ENCODE measurements at regions not wholly inside any gene's neighbourhood (a gene's known extent, or its start where the extent isn't known, plus 50 kb on each side); places are given as distances from the start of the nearest gene placed in this dataset.

DNA sequence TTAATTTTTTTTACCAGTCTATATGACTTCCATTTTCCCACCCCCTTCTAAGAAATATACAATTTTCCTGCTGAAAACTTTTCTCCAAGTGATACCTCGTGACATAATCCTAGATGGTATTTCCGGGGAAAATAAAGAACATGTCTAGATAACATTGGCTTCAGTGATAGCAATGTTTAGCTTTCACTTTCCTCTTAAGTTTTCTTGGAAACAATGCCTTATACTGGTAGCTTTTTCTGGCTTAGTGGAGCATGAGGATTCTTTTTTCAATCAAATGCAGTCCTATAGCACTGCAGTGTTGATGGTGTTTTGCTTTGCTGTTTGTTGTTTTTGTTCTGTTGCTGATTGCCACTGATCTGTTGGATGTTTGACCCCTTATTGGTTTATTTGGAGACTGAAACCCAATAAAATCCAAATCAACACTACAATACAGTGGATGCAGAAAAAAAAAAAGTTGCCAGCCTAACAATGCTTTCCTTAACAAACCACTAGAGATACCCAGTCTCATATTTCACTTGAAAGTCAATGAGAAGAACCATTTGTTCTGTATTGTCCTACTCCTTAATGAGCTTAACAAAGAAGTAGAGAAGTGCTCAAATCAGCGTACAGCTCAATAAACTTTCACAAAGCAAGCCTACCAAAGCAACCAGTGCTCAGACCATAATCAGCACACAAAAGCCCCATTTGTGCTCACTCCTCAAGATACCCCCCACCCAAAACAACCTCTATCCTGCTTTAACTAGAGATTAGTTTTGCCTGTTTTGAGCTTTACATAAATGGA is 74.2 kb upstream of the GRAMD2B start:
- intact Hi-C loops (cut with DNase I), result no loop called here
- Histone ChIP-seq H3K4me3 (replicated peaks in 1 of 3) (no peak overlapping the region), H3K27me3 (no peaks in the 10 kb centered on the region), H3K27ac (peak overlapping the region in 1 of 3 donors; percentile 5), H3K36me3 (no peaks in the 10 kb centered on the region), H3K4me1 (peaks cover 0 to 7% of the 10 kb centered on the region in 2 donors), H3K9me3 (no peaks in the 10 kb centered on the region)
- TF ChIP-seq, protein P1, sequence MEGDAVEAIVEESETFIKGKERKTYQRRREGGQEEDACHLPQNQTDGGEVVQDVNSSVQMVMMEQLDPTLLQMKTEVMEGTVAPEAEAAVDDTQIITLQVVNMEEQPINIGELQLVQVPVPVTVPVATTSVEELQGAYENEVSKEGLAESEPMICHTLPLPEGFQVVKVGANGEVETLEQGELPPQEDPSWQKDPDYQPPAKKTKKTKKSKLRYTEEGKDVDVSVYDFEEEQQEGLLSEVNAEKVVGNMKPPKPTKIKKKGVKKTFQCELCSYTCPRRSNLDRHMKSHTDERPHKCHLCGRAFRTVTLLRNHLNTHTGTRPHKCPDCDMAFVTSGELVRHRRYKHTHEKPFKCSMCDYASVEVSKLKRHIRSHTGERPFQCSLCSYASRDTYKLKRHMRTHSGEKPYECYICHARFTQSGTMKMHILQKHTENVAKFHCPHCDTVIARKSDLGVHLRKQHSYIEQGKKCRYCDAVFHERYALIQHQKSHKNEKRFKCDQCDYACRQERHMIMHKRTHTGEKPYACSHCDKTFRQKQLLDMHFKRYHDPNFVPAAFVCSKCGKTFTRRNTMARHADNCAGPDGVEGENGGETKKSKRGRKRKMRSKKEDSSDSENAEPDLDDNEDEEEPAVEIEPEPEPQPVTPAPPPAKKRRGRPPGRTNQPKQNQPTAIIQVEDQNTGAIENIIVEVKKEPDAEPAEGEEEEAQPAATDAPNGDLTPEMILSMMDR (IDR thresholded peaks at IDR 0.05), result no peak
- no peak for TF ChIP-seq POLR2A (IDR thresholded peaks at IDR 0.05)
- 39 to 55% methylated on average over 3 of the region's 3 CpGs for WGBS, 2 donors
- DNase-seq, result no peak

- DNase-seq, result no peak
- H3K27ac ChIP-seq, result no peak overlapping the region
- no peaks in the 10 kb centered on the region for H3K36me3 ChIP-seq
- peaks cover 0 to 11% of the 10 kb centered on the region in 2 donors for H3K4me1 ChIP-seq
- 33 to 63% methylated on average over 1 of the region's 1 CpG for WGBS, 2 donors
- no peaks in the 10 kb centered on the region for H3K9me3 ChIP-seq
- intact Hi-C loops (cut with DNase I), result loop anchor here (5.0 to 10.0 kb wide), 3 partner anchors 64 to 246 kb away; partner anchors contain the start of gene ALDH7A1
- no peak for TF ChIP-seq POLR2A (IDR thresholded peaks at IDR 0.05)
- TF ChIP-seq, protein P1 (IDR thresholded peaks at IDR 0.05), result no peak
- H3K4me3 ChIP-seq (replicated peaks in 1 of 3), result no peak overlapping the region
- H3K27me3 ChIP-seq, result no peaks in the 10 kb centered on the region
Observed at GRCh38 chr5:126351153-126351552, 72.1 kb upstream of the GRAMD2B start.

DNA sequence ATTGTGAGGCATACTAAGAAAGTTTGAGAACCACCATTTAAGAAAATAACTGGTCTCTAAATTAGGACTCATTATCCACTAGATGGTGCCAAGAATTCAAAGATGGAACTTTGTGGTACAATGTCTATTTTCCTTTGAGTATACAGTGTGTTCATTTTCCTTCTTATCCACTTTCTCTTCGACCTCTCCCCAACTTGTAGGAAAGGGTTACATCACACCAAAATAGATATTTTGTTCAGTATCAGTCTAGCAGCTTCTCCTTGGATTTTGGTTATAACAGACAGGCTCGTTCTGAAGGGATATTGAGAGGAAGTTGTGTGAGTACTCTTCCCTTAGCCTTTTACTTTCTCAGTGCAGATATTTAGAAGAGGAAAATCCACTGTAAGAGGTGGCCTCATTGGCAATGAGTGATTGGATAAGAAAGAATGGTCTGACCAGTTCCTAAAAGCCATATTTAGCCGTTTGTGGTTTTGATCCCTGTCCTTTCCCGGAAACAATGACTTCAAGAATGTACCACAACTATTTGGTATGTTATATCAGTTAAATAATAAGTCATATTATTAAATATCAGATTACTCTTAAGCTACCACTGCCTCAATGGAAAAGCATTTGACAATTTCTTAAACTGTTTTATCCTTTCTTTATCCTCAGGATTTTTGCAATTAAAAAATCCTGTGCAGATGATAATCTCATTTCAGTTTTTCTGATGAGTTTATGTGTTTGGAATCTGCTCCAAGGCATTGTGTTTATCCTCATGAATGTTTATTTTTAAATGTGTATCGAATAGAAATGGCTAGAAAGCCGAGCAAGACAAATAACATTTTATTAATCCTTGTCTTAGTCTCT is 69.0 kb upstream of the GRAMD2B start:
- H3K27ac ChIP-seq, result peak overlapping the region in 2 of 3 donors; percentile 19 to 73
- 45 to 48% methylated on average over 6 of the region's 6 CpGs for WGBS, 2 donors
- intact Hi-C loops (cut with DNase I), result loop anchor here (5.0 to 10.0 kb wide), 3 partner anchors 61 to 243 kb away; partner anchors contain the start of gene ALDH7A1
- no peaks in the 10 kb centered on the region for H3K36me3 ChIP-seq
- peaks cover 7 to 9% of the 10 kb centered on the region in 2 donors for H3K4me1 ChIP-seq
- DNase-seq, result no peak
- no peak for TF ChIP-seq POLR2A (IDR thresholded peaks at IDR 0.05)
- TF ChIP-seq, protein P1 (IDR thresholded peaks at IDR 0.05), result peak in 5 of 6 experiments; percentile 16 to 90 (median 58)
- H3K9me3 ChIP-seq, result no peaks in the 10 kb centered on the region
- no peak overlapping the region for H3K4me3 ChIP-seq (replicated peaks in 1 of 3)
- H3K27me3 ChIP-seq, result no peaks in the 10 kb centered on the region

- WGBS, 2 donors, result 85 to 88% methylated on average over 5 of the region's 5 CpGs
- H3K27ac ChIP-seq, result no peak overlapping the region
- H3K4me3 ChIP-seq (replicated peaks in 1 of 3), result no peak overlapping the region
Observed at GRCh38 chr5:126354858-126355731, 68.1 kb upstream of the GRAMD2B start.

More at GRCh38 chr5:126354858-126355731, 68.1 kb upstream of the GRAMD2B start:
- no peak for TF ChIP-seq POLR2A (IDR thresholded peaks at IDR 0.05)
- TF ChIP-seq, protein P1 (IDR thresholded peaks at IDR 0.05), result no peak
- Histone ChIP-seq H3K4me1 (peaks cover 4 to 9% of the 10 kb centered on the region in 2 donors), H3K27me3 (no peaks in the 10 kb centered on the region), H3K9me3 (no peaks in the 10 kb centered on the region), H3K36me3 (no peaks in the 10 kb centered on the region)
- intact Hi-C loops (cut with DNase I), result loop anchor here (5.0 to 10.0 kb wide), 3 partner anchors 60 to 242 kb away; partner anchors contain the start of gene ALDH7A1
- DNase-seq, result no peak
